ENCODE measurements at regions not wholly inside any gene's neighbourhood (a gene's known extent, or its start where the extent isn't known, plus 50 kb on each side); places are given as distances from the start of the nearest gene placed in this dataset.

GRCh38 chr12:67410667-67411067, 141.5 kb downstream of the CAND1 start:
- intact Hi-C loops (cut with micrococcal nuclease; ENCODE audit: unreplicated experiment), result no loop called here
- peaks cover 8% of the 10 kb centered on the region for H3K9me3 Mint-ChIP-seq (ENCODE audit: low read depth, unreplicated experiment)
- CTCF ChIA-PET, result interaction anchor here (0.6 kb wide), 1 partner anchor 57 kb away, joined by 3 read pairs; no protein-coding TSS in a partner anchor
- H3K27me3 Mint-ChIP-seq (ENCODE audit: unreplicated experiment), result no peaks in the 10 kb centered on the region
- H3K36me3 Mint-ChIP-seq (ENCODE audit: insufficient read depth, unreplicated experiment), result peaks cover 4% of the 10 kb centered on the region
- peaks cover 9% of the 10 kb centered on the region for H3K4me1 Mint-ChIP-seq (ENCODE audit: low read depth, unreplicated experiment)
- no peak for TF ChIP-seq CTCF (IDR thresholded peaks at IDR 0.05; ENCODE audit: unreplicated experiment)
- no peak overlapping the region for H3K27ac Mint-ChIP-seq (ENCODE audit: unreplicated experiment)
- no peak for DNase-seq
- no peak overlapping the region for H3K4me3 Mint-ChIP-seq (ENCODE audit: low read depth, unreplicated experiment)
- BruUV-seq (replicated peaks), result no TSS peak

- H3K27ac Mint-ChIP-seq (ENCODE audit: unreplicated experiment), result no peak overlapping the region
- peaks cover 9% of the 10 kb centered on the region for H3K4me1 Mint-ChIP-seq (ENCODE audit: low read depth, unreplicated experiment)
- H3K4me3 Mint-ChIP-seq (ENCODE audit: low read depth, unreplicated experiment), result no peak overlapping the region
- peaks cover under 1% of the 10 kb centered on the region for H3K9me3 Mint-ChIP-seq (ENCODE audit: low read depth, unreplicated experiment)
- CTCF ChIA-PET, result interaction anchor here (0.5 to 0.7 kb wide), 2 partner anchors 34 to 52 kb away, joined by 3 read pairs; no protein-coding TSS in a partner anchor
- H3K36me3 Mint-ChIP-seq (ENCODE audit: insufficient read depth, unreplicated experiment), result peaks cover 4% of the 10 kb centered on the region
- DNase-seq, result no peak
- H3K27me3 Mint-ChIP-seq (ENCODE audit: unreplicated experiment), result no peaks in the 10 kb centered on the region
- no TSS peak for BruUV-seq (replicated peaks)
- intact Hi-C loops (cut with micrococcal nuclease; ENCODE audit: unreplicated experiment), result no loop called here
- TF ChIP-seq CTCF (IDR thresholded peaks at IDR 0.05; ENCODE audit: unreplicated experiment), result no peak
Measured at GRCh38 chr12:67411562-67411961, 142.4 kb downstream of the CAND1 start.

- DNase-seq, result no peak
- H3K27ac Mint-ChIP-seq (ENCODE audit: unreplicated experiment), result no peak overlapping the region
- intact Hi-C loops (cut with micrococcal nuclease; ENCODE audit: unreplicated experiment), result no loop called here
- no peaks in the 10 kb centered on the region for H3K27me3 Mint-ChIP-seq (ENCODE audit: unreplicated experiment)
- CTCF ChIA-PET, result no interaction called here
- no peak overlapping the region for H3K4me3 Mint-ChIP-seq (ENCODE audit: low read depth, unreplicated experiment)
- no peaks in the 10 kb centered on the region for H3K36me3 Mint-ChIP-seq (ENCODE audit: insufficient read depth, unreplicated experiment)
- no peaks in the 10 kb centered on the region for H3K4me1 Mint-ChIP-seq (ENCODE audit: low read depth, unreplicated experiment)
- no peak for TF ChIP-seq CTCF (IDR thresholded peaks at IDR 0.05; ENCODE audit: unreplicated experiment)
- H3K9me3 Mint-ChIP-seq (ENCODE audit: low read depth, unreplicated experiment), result no peaks in the 10 kb centered on the region
- BruUV-seq (replicated peaks), result no TSS peak
Measured at GRCh38 chr12:67413577-67413976, 144.4 kb downstream of the CAND1 start.

- CTCF ChIA-PET, result no interaction called here
- Mint-ChIP-seq H3K27ac (ENCODE audit: unreplicated experiment) (no peak overlapping the region), H3K27me3 (ENCODE audit: unreplicated experiment) (no peaks in the 10 kb centered on the region), H3K4me3 (ENCODE audit: low read depth, unreplicated experiment) (no peak overlapping the region), H3K9me3 (ENCODE audit: low read depth, unreplicated experiment) (no peaks in the 10 kb centered on the region), H3K36me3 (ENCODE audit: insufficient read depth, unreplicated experiment) (no peaks in the 10 kb centered on the region), H3K4me1 (ENCODE audit: low read depth, unreplicated experiment) (no peaks in the 10 kb centered on the region)
- DNase-seq, result no peak
- TF ChIP-seq CTCF (IDR thresholded peaks at IDR 0.05; ENCODE audit: unreplicated experiment), result no peak
- no TSS peak for BruUV-seq (replicated peaks)
- intact Hi-C loops (cut with micrococcal nuclease; ENCODE audit: unreplicated experiment), result no loop called here
Measured at GRCh38 chr12:67414011-67414715, 145.0 kb downstream of the CAND1 start.
